AG09309 (cell line): ENCODE measurements at regions not wholly inside any gene's neighbourhood (a gene's known extent, or its start where the extent isn't known, plus 50 kb on each side); places are given as distances from the start of the nearest gene placed in this dataset.

Experiments used
- DNase-seq: peaks from one replicate; pipeline ENCODE4 v3.0.0-alpha.2; 2010; ENCODE audit warnings: low read depth
- H3K4me3 ChIP-seq: 2 replicates; pipeline ENCODE4 v1.5.1; 2011; ENCODE audit warnings: mild to moderate bottlenecking, low read depth, low read length, moderate library complexity; ENCODE audit not compliant: control insufficient read depth
- TF ChIP-seq, protein P1 (sequence below): IDR thresholded peaks from 2 replicates; pipeline ENCODE4 v1.5.1; 2011; ENCODE audit warnings: mild to moderate bottlenecking, low read depth, low read length, inconsistent platforms; ENCODE audit not compliant: insufficient read depth, control insufficient read depth; ENCODE audit errors: missing control alignments

DNA sequence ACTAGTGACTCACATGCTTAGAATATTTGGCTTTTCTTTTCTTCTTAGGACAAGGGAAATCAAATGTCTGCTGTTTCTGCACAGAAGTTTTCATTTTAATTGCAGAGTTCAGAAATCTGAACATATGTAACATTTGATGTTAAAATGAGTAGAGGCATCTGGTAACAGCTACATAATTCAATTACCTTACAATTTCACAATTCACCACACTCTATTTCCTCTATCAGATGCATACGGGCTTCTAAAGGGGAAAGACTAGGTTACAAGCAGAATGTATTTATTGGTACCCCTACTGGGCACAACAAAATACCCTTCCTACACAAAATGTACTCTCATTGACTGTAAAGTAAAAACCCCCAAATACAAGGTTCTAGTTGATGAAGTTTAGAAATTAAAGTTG is 176.0 kb downstream of the SOX2 start:
- DNase-seq: no peak
- TF ChIP-seq, protein P1, sequence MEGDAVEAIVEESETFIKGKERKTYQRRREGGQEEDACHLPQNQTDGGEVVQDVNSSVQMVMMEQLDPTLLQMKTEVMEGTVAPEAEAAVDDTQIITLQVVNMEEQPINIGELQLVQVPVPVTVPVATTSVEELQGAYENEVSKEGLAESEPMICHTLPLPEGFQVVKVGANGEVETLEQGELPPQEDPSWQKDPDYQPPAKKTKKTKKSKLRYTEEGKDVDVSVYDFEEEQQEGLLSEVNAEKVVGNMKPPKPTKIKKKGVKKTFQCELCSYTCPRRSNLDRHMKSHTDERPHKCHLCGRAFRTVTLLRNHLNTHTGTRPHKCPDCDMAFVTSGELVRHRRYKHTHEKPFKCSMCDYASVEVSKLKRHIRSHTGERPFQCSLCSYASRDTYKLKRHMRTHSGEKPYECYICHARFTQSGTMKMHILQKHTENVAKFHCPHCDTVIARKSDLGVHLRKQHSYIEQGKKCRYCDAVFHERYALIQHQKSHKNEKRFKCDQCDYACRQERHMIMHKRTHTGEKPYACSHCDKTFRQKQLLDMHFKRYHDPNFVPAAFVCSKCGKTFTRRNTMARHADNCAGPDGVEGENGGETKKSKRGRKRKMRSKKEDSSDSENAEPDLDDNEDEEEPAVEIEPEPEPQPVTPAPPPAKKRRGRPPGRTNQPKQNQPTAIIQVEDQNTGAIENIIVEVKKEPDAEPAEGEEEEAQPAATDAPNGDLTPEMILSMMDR: no peak
- H3K4me3 ChIP-seq: no peak overlapping the region

- no peak for DNase-seq
- H3K4me3 ChIP-seq: no peak overlapping the region
- TF ChIP-seq, protein P1: no peak
Observed at GRCh38 chr3:181888234-181888633, 176.5 kb downstream of the SOX2 start.

GRCh38 chr3:181892848-181893247 is 181.1 kb downstream of the SOX2 start:
- TF ChIP-seq, protein P1: no peak
- no peak overlapping the region for H3K4me3 ChIP-seq
- DNase-seq: no peak

DNA sequence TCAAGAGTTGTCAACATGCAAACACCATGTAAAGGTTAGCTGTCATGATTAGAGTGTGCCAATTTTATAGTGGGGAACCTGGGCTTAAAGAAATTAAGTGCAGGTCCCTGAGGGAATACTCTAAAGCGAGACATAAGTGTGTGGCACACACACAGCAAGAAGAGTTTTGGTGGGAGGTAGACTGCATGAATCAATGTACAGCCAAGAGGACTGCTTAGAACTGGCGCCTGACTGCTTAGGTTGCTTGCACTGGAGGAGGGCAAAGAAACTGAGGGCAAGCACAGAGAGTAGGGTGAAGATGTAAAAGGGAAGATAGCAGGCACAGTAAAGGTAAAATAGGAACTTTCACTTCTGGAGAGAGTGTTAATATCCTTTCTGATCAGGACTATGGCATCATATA is 184.9 kb downstream of the SOX2 start:
- TF ChIP-seq, protein P1: no peak
- H3K4me3 ChIP-seq: no peak overlapping the region
- DNase-seq: no peak

GRCh38 chr3:181899702-181900101 is 188.0 kb downstream of the SOX2 start:
- DNase-seq: no peak
- TF ChIP-seq, protein P1: no peak
- H3K4me3 ChIP-seq: no peak overlapping the region

- TF ChIP-seq, protein P1: no peak
- no peak for DNase-seq
- H3K4me3 ChIP-seq: no peak overlapping the region
Observed at GRCh38 chr3:181901626-181902025, 189.9 kb downstream of the SOX2 start.

- DNase-seq: no peak
- TF ChIP-seq, protein P1: no peak
- no peak overlapping the region for H3K4me3 ChIP-seq
Observed at GRCh38 chr3:181906338-181906737, 194.6 kb downstream of the SOX2 start.
